H1 (cell line): ENCODE measurements at regions not wholly inside any gene's neighbourhood (a gene's known extent, or its start where the extent isn't known, plus 50 kb on each side); places are given as distances from the start of the nearest gene placed in this dataset.

ENCODE experiments used
- CTCF ChIA-PET: fragments of 300-600 bp; sonication (Branson Sonifier 250); formaldehyde crosslinking; loops from one replicate; lab custom pipeline; 2021; ENCODE audit not compliant: partially characterized antibody; lab: Charles Lee
- POLR2A ChIA-PET: fragments of 300-600 bp; sonication (Branson Sonifier 250); formaldehyde crosslinking; loops from one replicate; lab custom pipeline; 2021; ENCODE audit warnings: inconsistent platforms; ENCODE audit not compliant: partially characterized antibody; lab: Charles Lee
- DNase-seq, 2 experiments: peaks; one replicate each; pipeline versions ENCODE4 v3.0.0 to v3.0.0-alpha.2; 2010 to 2022; ENCODE audit warnings: low spot score in 2 of 2, low read depth in 1 of 2, mixed read lengths in 1 of 2
- FAIRE-seq: peaks from 2 replicates; lab custom pipeline; 2011; peaks lifted over from hg19 to GRCh38; lab: Jason Lieb, UNC
- H2AFZ ChIP-seq: 2 replicates; pipeline ENCODE4 v1.8.1; 2012; ENCODE audit warnings: low read length, inconsistent platforms
- H2AK5ac ChIP-seq: 2 replicates; pipeline ENCODE4 v1.6.1; 2013; ENCODE audit warnings: low read depth, low read length
- H2BK120ac ChIP-seq: replicated peaks from 2 replicates; pipeline ENCODE3; 2013; ENCODE audit warnings: low read depth, low read length, inconsistent platforms
- H2BK12ac ChIP-seq: 2 replicates; pipeline ENCODE4 v1.6.1; 2013; ENCODE audit warnings: low read depth, low read length
- H2BK15ac ChIP-seq: 2 replicates; pipeline ENCODE4 v1.6.1; 2013; ENCODE audit warnings: low read length
- H2BK20ac ChIP-seq: 2 replicates; pipeline ENCODE4 v1.6.1; 2013; ENCODE audit warnings: low read length
- H2BK5ac ChIP-seq: 2 replicates; pipeline ENCODE4 v1.6.1; 2013; ENCODE audit warnings: low read depth, low read length
- H3K14ac ChIP-seq: 2 replicates; pipeline ENCODE4 v1.6.1; 2013; ENCODE audit warnings: inconsistent platforms; ENCODE audit not compliant: insufficient read length
- H3K18ac ChIP-seq: 2 replicates; pipeline ENCODE4 v1.6.1; 2013; ENCODE audit warnings: low read length; ENCODE audit errors: extremely low read depth
- H3K23ac ChIP-seq: 2 replicates; pipeline ENCODE4 v1.6.1; 2013; ENCODE audit warnings: inconsistent platforms; ENCODE audit not compliant: insufficient read length
- H3K23me2 ChIP-seq: 2 replicates; pipeline ENCODE4 v1.6.1; 2013; ENCODE audit warnings: low read depth, low read length
- H3K27ac ChIP-seq: 2 replicates; pipeline ENCODE4 v1.6.1; 2011; ENCODE audit warnings: low read depth, low read length, inconsistent platforms
- H3K27me3 ChIP-seq, 4 experiments: replicated peaks in 1 of 4; 1 replicate in 1 of 4; 2 replicates in 3 of 4; pipeline versions ENCODE4 v1.6.1 to v1.8.1; 2011 to 2013; ENCODE audit warnings: low read length in 3 of 4, mild to moderate bottlenecking in 3 of 4, inconsistent platforms in 2 of 4, mixed read lengths in 2 of 4, moderate library complexity in 1 of 4; ENCODE audit not compliant: control insufficient read depth in 3 of 4, insufficient read depth in 3 of 4; ENCODE audit errors: extremely low read depth in 1 of 4
- H3K36me3 ChIP-seq, 4 experiments: 2 replicates each; pipeline versions ENCODE4 v1.6.1 to v1.8.1; 2011 to 2013; ENCODE audit warnings: mild to moderate bottlenecking in 4 of 4, low read length in 3 of 4, moderate library complexity in 2 of 4, control low read depth in 1 of 4, inconsistent platforms in 1 of 4; ENCODE audit not compliant: insufficient read depth in 4 of 4, control insufficient read depth in 2 of 4
- H3K4ac ChIP-seq: replicated peaks from 2 replicates; pipeline ENCODE3; 2013; ENCODE audit warnings: low read length, low read depth, mixed read lengths, inconsistent platforms; ENCODE audit not compliant: insufficient read length
- H3K4me1 ChIP-seq, 4 experiments: replicated peaks in 1 of 4; 1 replicate in 1 of 4; 2 replicates in 3 of 4; pipeline versions ENCODE4 v1.6.1 to v1.8.1; 2011 to 2013; ENCODE audit warnings: low read length in 3 of 4, inconsistent platforms in 2 of 4, mixed read lengths in 1 of 4; ENCODE audit not compliant: insufficient read depth in 4 of 4, control insufficient read depth in 3 of 4
- H3K4me2 ChIP-seq, 2 experiments: 2 replicates each; pipeline versions ENCODE4 v1.6.1 to v1.8.1; 2011 to 2013; ENCODE audit warnings: low read depth in 2 of 2, low read length in 2 of 2, control low read depth in 1 of 2, inconsistent platforms in 1 of 2, mild to moderate bottlenecking in 1 of 2; ENCODE audit not compliant: insufficient read depth in 1 of 2
- H3K4me3 ChIP-seq, 4 experiments: fragments of 200-600, 300-600 bp in 1 of 4; sonication (generic), shearing (Covaris generic), sonication (Bioruptor Twin) in 1 of 4; 2 replicates each; pipeline versions ENCODE4 v1.5.1 to v1.8.1; 2011 to 2016; ENCODE audit warnings: low read length in 4 of 4, low read depth in 3 of 4, control low read depth in 2 of 4, inconsistent platforms in 2 of 4, mild to moderate bottlenecking in 2 of 4, mixed read lengths in 1 of 4, moderate library complexity in 1 of 4; ENCODE audit not compliant: insufficient read depth in 2 of 4; ENCODE audit errors: extremely low read depth in 1 of 4
- H3K56ac ChIP-seq: replicated peaks from 2 replicates; pipeline ENCODE3; 2013; ENCODE audit warnings: low read depth, mild to moderate bottlenecking, mixed read lengths, low read length, inconsistent platforms; ENCODE audit not compliant: insufficient read length
- H3K79me1 ChIP-seq: 2 replicates; pipeline ENCODE4 v1.6.1; 2013; ENCODE audit warnings: low read depth, low read length, control low read depth
- H3K79me2 ChIP-seq, 2 experiments: 2 replicates each; pipeline versions ENCODE4 v1.6.1 to v1.8.1; 2012 to 2013; ENCODE audit warnings: low read length in 2 of 2, mild to moderate bottlenecking in 2 of 2, inconsistent platforms in 1 of 2; ENCODE audit not compliant: insufficient read depth in 2 of 2, control insufficient read depth in 1 of 2
- H3K9ac ChIP-seq, 4 experiments: replicated peaks in 1 of 4; 1 replicate in 1 of 4; 2 replicates in 3 of 4; pipeline versions ENCODE4 v1.6.1 to v1.8.1; 2011 to 2013; ENCODE audit warnings: low read depth in 3 of 4, low read length in 3 of 4, control low read depth in 2 of 4, mild to moderate bottlenecking in 2 of 4, moderate library complexity in 2 of 4, inconsistent platforms in 1 of 4; ENCODE audit errors: extremely low read depth in 1 of 4
- H3K9me3 ChIP-seq, 2 experiments: 2 replicates each; pipeline versions ENCODE4 v1.6.1 to v1.8.1; 2012 to 2013; ENCODE audit warnings: mild to moderate bottlenecking in 2 of 2, moderate library complexity in 2 of 2, control low read depth in 1 of 2, inconsistent platforms in 1 of 2, low read depth in 1 of 2, low read length in 1 of 2, mixed read lengths in 1 of 2; ENCODE audit not compliant: insufficient read depth in 2 of 2
- H4K20me1 ChIP-seq, 2 experiments: replicated peaks in 1 of 2; 2 replicates each; pipeline versions ENCODE3 to v1.8.1; 2011 to 2013; ENCODE audit warnings: inconsistent platforms in 2 of 2, low read length in 2 of 2, mild to moderate bottlenecking in 1 of 2; ENCODE audit not compliant: insufficient read depth in 2 of 2, control insufficient read depth in 1 of 2
- H4K5ac ChIP-seq: 2 replicates; pipeline ENCODE4 v1.6.1; 2013; ENCODE audit warnings: low read length, low read depth, mixed read lengths, inconsistent platforms; ENCODE audit not compliant: insufficient read length
- H4K8ac ChIP-seq: 2 replicates; pipeline ENCODE4 v1.8.0; 2013; ENCODE audit warnings: mild to moderate bottlenecking, moderate library complexity, low read length, inconsistent platforms; ENCODE audit not compliant: insufficient read depth; ENCODE audit errors: extremely low read depth
- H4K91ac ChIP-seq: replicated peaks from 2 replicates; pipeline ENCODE3; 2013; ENCODE audit warnings: low read length, mixed read lengths, inconsistent platforms; ENCODE audit not compliant: insufficient read length
- CBX5 ChIP-seq: fragments of 300-800, 300-1000 bp; sonication (generic); IDR thresholded peaks from 2 replicates; pipeline ENCODE4 v1.7.1; 2016; ENCODE audit warnings: antibody characterized with exemption, low read length, low read depth
- FOSL1 ChIP-seq: IDR thresholded peaks from 2 replicates; pipeline ENCODE4 v1.6.1; 2011; ENCODE audit warnings: mild to moderate bottlenecking, low read depth, low read length, moderate library complexity; ENCODE audit not compliant: insufficient read depth
- POU5F1 ChIP-seq: IDR thresholded peaks from 2 replicates; pipeline ENCODE4 v1.6.1; 2011; ENCODE audit warnings: low read depth, mild to moderate bottlenecking, low read length, moderate library complexity
- RXRA ChIP-seq: IDR thresholded peaks from 2 replicates; pipeline ENCODE4 v1.6.1; 2011; ENCODE audit warnings: low read depth, mild to moderate bottlenecking, low read length, moderate library complexity; ENCODE audit not compliant: insufficient read depth
- SIN3A ChIP-seq, 2 experiments: IDR thresholded peaks in 1 of 2; conservative IDR thresholded peaks in 1 of 2; 2 replicates each; pipeline ENCODE4 v1.6.1; 2011 to 2012; ENCODE audit warnings: low read length in 2 of 2, improper control_type of control experiment in 1 of 2, low read depth in 1 of 2, mild to moderate bottlenecking in 1 of 2
- SRF ChIP-seq: IDR thresholded peaks from 2 replicates; pipeline ENCODE4 v1.6.1; 2011; ENCODE audit warnings: mild to moderate bottlenecking, low read depth, low read length, moderate library complexity
- ZNF274 ChIP-seq: IDR thresholded peaks from 2 replicates; pipeline ENCODE4 v1.7.0; 2012; ENCODE audit warnings: low read length, borderline replicate concordance; ENCODE audit errors: extremely low read depth
- WGBS, 2 experiments: shearing (Covaris generic) in 1 of 2; methylation state at CpG; one replicate each; pipeline versions ENCODE4 v1.1.6 to v1.1.7; 2013 to 2015; ENCODE audit warnings: low lambda C conversion rate in 2 of 2, mixed read lengths in 2 of 2, inconsistent platforms in 1 of 2, low coverage in 1 of 2, missing lambda C conversion rate in 1 of 2; ENCODE audit not compliant: insufficient replicate concordance in 2 of 2, insufficient coverage in 1 of 2, insufficient read length in 1 of 2; ENCODE audit errors: extremely low coverage in 1 of 2, missing lambda C conversion rate in 1 of 2; 5-methylcytosine and 5-hydroxymethylcytosine counted together
- TF ChIP-seq, protein P1 (sequence below): IDR thresholded peaks from 2 replicates; pipeline ENCODE4 v1.6.1; 2011; ENCODE audit warnings: low read length, improper control_type of control experiment

DNA sequence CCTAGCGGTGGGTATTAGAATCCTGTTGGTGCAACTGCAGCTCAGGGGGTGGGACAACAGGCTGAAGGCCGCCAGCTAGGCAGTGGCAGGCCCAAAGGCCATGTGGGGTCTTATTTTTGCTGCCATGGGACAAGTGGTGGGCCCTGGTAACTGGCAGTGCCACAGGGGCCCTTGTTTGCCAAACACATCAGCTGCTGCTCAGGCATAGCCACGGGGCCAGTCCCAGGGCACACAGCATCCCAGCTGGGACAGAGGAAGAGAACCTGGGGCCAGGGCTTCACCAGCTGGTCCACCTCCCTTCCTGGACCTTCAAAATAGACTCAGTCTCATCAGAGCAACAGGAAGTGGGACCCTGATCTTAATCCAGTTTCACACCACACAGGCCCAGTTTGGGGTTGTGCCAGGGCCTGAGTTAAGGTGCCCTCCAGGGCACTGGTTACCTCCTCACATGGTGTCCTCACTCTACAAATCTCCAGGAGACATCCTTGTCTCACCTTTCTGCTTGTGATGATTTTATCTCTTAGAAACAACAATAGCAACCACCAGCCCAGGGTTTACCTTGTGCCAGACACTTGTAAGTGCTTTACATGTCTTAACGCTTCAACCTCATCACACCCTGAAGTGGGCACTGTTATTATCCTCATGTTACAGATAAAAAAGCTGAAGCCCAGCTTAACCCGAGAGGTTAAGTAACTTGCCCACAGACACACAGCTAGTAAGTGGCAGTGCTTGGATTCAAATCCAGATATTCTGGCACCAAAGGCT, 98.5 kb downstream of the GYPC start:
- POLR2A ChIA-PET: no interaction called here
- Histone ChIP-seq H2BK5ac (no peak overlapping the region), H3K4ac (no peak overlapping the region)

More for the DNA sequence above, 98.5 kb downstream of the GYPC start:
- no peak overlapping the region for H3K27ac ChIP-seq
- no peak overlapping the region for H3K4me2 ChIP-seq
- no peak overlapping the region for H4K91ac ChIP-seq
- CTCF ChIA-PET: no interaction called here
- no peak overlapping the region; the same call in 1 of the 2 replicates for H4K8ac ChIP-seq
- H2BK15ac ChIP-seq: no peak overlapping the region
- H3K27me3 ChIP-seq: no peaks in the 10 kb centered on the region
- no peaks in the 10 kb centered on the region for H3K79me1 ChIP-seq
- H3K18ac ChIP-seq: no peak overlapping the region
- peaks cover 5 to 8% of the 10 kb centered on the region in 2 experiments; a peak in 2 of 4 replicates for H3K9me3 ChIP-seq
- WGBS, 2 experiments: 92% methylated on average over 5 of the region's 5 CpGs; no CpG with 5 or more reads in 1 of the 2 experiments
- no peak overlapping the region for H3K4me3 ChIP-seq
- no peak overlapping the region for H2BK12ac ChIP-seq
- no peak overlapping the region for H2AFZ ChIP-seq
- no peak for TF ChIP-seq SIN3A (conservative IDR thresholded peaks at IDR 0.05 in 1 of 2, IDR thresholded peaks at IDR 0.05 in 1 of 2; ENCODE audit: low read depth in 1 of 2, low read length in 2 of 2)
- no peak for TF ChIP-seq SRF
- no peak for TF ChIP-seq FOSL1
- TF ChIP-seq RXRA: no peak
- TF ChIP-seq, protein P1, sequence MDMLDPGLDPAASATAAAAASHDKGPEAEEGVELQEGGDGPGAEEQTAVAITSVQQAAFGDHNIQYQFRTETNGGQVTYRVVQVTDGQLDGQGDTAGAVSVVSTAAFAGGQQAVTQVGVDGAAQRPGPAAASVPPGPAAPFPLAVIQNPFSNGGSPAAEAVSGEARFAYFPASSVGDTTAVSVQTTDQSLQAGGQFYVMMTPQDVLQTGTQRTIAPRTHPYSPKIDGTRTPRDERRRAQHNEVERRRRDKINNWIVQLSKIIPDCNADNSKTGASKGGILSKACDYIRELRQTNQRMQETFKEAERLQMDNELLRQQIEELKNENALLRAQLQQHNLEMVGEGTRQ: no peak
- TF ChIP-seq CBX5: no peak
- no peak for TF ChIP-seq ZNF274
- TF ChIP-seq POU5F1: no peak
- no peaks in the 10 kb centered on the region for H3K36me3 ChIP-seq
- H3K14ac ChIP-seq: no peak overlapping the region
- no peaks in the 10 kb centered on the region for H3K23me2 ChIP-seq
- H3K56ac ChIP-seq: no peak overlapping the region
- H3K23ac ChIP-seq: no peak overlapping the region
- FAIRE-seq: no peak
- no peak overlapping the region; the same call in 1 of the 2 replicates for H2AK5ac ChIP-seq
- no peaks in the 10 kb centered on the region for H3K79me2 ChIP-seq
- DNase-seq: peak in 1 of 2 experiments; percentile 39
- H2BK120ac ChIP-seq: no peak overlapping the region
- 0 out of 2 replicates have a peak overlapping the region, but pooled peaks have one; percentile 21 for H2BK20ac ChIP-seq
- H4K5ac ChIP-seq: no peak overlapping the region
- peaks cover 0 to 12% (median 8%) of the 10 kb centered on the region in 4 experiments; a peak in 5 of 7 replicates for H3K4me1 ChIP-seq
- no peak overlapping the region for H3K9ac ChIP-seq
- no peaks in the 10 kb centered on the region for H4K20me1 ChIP-seq
